ENCODE measurements at regions not wholly inside any gene's neighbourhood (a gene's known extent, or its start where the extent isn't known, plus 50 kb on each side); places are given as distances from the start of the nearest gene placed in this dataset.

GRCh38 chr4:183773790-183774189, 114.7 kb downstream of the TRAPPC11 start:
- ATAC-seq (no peak), DNase-seq (ENCODE audit: low spot score) (no peak), FAIRE-seq (no peak)
- Histone ChIP-seq H3K4me2 (ENCODE audit: low read depth, low read length) (no peak overlapping the region), H3K4me3 (replicated peaks in 1 of 3; ENCODE audit: insufficient read depth in 1 of 3, low read depth in 2 of 3, low read length in 3 of 3) (no peak overlapping the region), H3K4me1 (ENCODE audit: insufficient read depth, low read length) (no peaks in the 10 kb centered on the region), H3K36me3 (replicated peaks in 1 of 2; ENCODE audit: control insufficient read depth in 1 of 2, insufficient read depth in 2 of 2, low read length in 2 of 2) (no peaks in the 10 kb centered on the region), H3K9me3 (ENCODE audit: low read length) (no peaks in the 10 kb centered on the region), H3K9ac (ENCODE audit: insufficient read depth, low read depth, low read length) (no peak overlapping the region), H4K20me1 (ENCODE audit: insufficient read depth, low read length) (no peaks in the 10 kb centered on the region), H3K27ac (ENCODE audit: extremely low read length, insufficient read depth, low read length) (no peak overlapping the region), H3K79me2 (ENCODE audit: insufficient read depth, low read length) (no peaks in the 10 kb centered on the region), H2AFZ (ENCODE audit: low read length) (no peak overlapping the region), H3K27me3 (ENCODE audit: control insufficient read depth in 1 of 2, insufficient read depth in 2 of 2, low read length in 2 of 2) (peaks cover 1 to 7% of the 10 kb centered on the region in 2 experiments; a peak in 3 of 5 replicates)
- POLR2A ChIA-PET: no interaction called here
- CTCF ChIA-PET (ENCODE audit: low intra/inter-chr PET ratio, low total read pairs): no interaction called here
- in situ Hi-C loops (cut with HindIII; ENCODE audit: extremely low pct_ligation_motif_present, low pct_unique_long_range_greater_than_20kb): no loop called here
- no peak for TF ChIP-seq SRF (IDR thresholded peaks at IDR 0.05; ENCODE audit: low read depth, low read length)
- TF ChIP-seq EEA1 (CRISPR knock-in tag; IDR thresholded peaks at IDR 0.05; ENCODE audit: borderline replicate concordance): no peak
- TF ChIP-seq ZMYM2 (CRISPR knock-in tag; IDR thresholded peaks at IDR 0.05): no peak
- TF ChIP-seq BORCS8-MEF2B (CRISPR knock-in tag; IDR thresholded peaks at IDR 0.05): no peak
- TF ChIP-seq SOX6 (IDR thresholded peaks at IDR 0.05): no peak
- TF ChIP-seq SOX6 (CRISPR knock-in tag; IDR thresholded peaks at IDR 0.05): no peak
- TF ChIP-seq STAG1 (CRISPR knock-in tag; IDR thresholded peaks at IDR 0.05): no peak
- no TSS peak for BruUV-seq (replicated peaks)
- WGBS (ENCODE audit: low lambda C conversion rate): 13% methylated on average over 5 of the region's 5 CpGs
- intact Hi-C loops (cut with micrococcal nuclease; ENCODE audit: unreplicated experiment): no loop called here

GRCh38 chr4:183783306-183783705, 121.8 kb upstream of the STOX2 start:
- no peak overlapping the region for H3K4me2 ChIP-seq (ENCODE audit: low read depth, low read length)
- intact Hi-C loops (cut with micrococcal nuclease; ENCODE audit: unreplicated experiment) (no loop called here), in situ Hi-C loops (cut with HindIII; ENCODE audit: extremely low pct_ligation_motif_present, low pct_unique_long_range_greater_than_20kb) (no loop called here)
- ATAC-seq (no peak), DNase-seq (ENCODE audit: low spot score) (no peak), FAIRE-seq (no peak)
- no peak overlapping the region for H3K9ac ChIP-seq (ENCODE audit: insufficient read depth, low read depth, low read length)
- no peak overlapping the region for H3K27ac ChIP-seq (ENCODE audit: extremely low read length, insufficient read depth, low read length)
- no peaks in the 10 kb centered on the region for H3K9me3 ChIP-seq (ENCODE audit: low read length)
- no TSS peak for BruUV-seq (replicated peaks)
- no peaks in the 10 kb centered on the region for H4K20me1 ChIP-seq (ENCODE audit: insufficient read depth, low read length)
- no peak overlapping the region for H3K4me3 ChIP-seq (replicated peaks in 1 of 3; ENCODE audit: insufficient read depth in 1 of 3, low read depth in 2 of 3, low read length in 3 of 3)
- POLR2A ChIA-PET: no interaction called here
- no peaks in the 10 kb centered on the region for H3K36me3 ChIP-seq (replicated peaks in 1 of 2; ENCODE audit: control insufficient read depth in 1 of 2, insufficient read depth in 2 of 2, low read length in 2 of 2)
- H3K4me1 ChIP-seq (ENCODE audit: insufficient read depth, low read length): peaks cover 7% of the 10 kb centered on the region
- no peaks in the 10 kb centered on the region for H3K79me2 ChIP-seq (ENCODE audit: insufficient read depth, low read length)
- TF ChIP-seq HMG20A (CRISPR knock-in tag; IDR thresholded peaks at IDR 0.05; ENCODE audit: borderline replicate concordance) (no peak), FOXK2 (IDR thresholded peaks at IDR 0.05) (no peak), KDM6A (CRISPR knock-in tag; IDR thresholded peaks at IDR 0.05; ENCODE audit: low read depth) (no peak), GFI1 (CRISPR knock-in tag; IDR thresholded peaks at IDR 0.05; ENCODE audit: borderline replicate concordance) (no peak), TCF7L2 (IDR thresholded peaks at IDR 0.05; ENCODE audit: low read depth, low read length) (no peak), SNAPC2 (CRISPR knock-in tag; IDR thresholded peaks at IDR 0.05) (no peak), ZBTB7A (CRISPR knock-in tag; IDR thresholded peaks at IDR 0.05) (no peak), KLF13 (CRISPR knock-in tag; IDR thresholded peaks at IDR 0.05) (no peak), ZNF883 (CRISPR knock-in tag; IDR thresholded peaks at IDR 0.05; ENCODE audit: not compliant biosample characterization) (no peak)
- 60% methylated on average over 4 of the region's 4 CpGs for WGBS (ENCODE audit: low lambda C conversion rate)
- H2AFZ ChIP-seq (ENCODE audit: low read length): no peak overlapping the region
- CTCF ChIA-PET (ENCODE audit: low intra/inter-chr PET ratio, low total read pairs): no interaction called here
- no peaks in the 10 kb centered on the region for H3K27me3 ChIP-seq (ENCODE audit: control insufficient read depth in 1 of 2, insufficient read depth in 2 of 2, low read length in 2 of 2)

All from HepG2 (cell line).